ENCODE measurements at regions not wholly inside any gene's neighbourhood (a gene's known extent, or its start where the extent isn't known, plus 50 kb on each side); places are given as distances from the start of the nearest gene placed in this dataset.

- peaks cover 0 to 12% of the 10 kb centered on the region in 2 donors for H3K36me3 Mint-ChIP-seq
Measured at GRCh38 chr14:101125313-101125712, 221.8 kb upstream of the RTL1 start.

GRCh38 chr14:101125719-101126651, 222.5 kb upstream of the RTL1 start:
- H3K27ac Mint-ChIP-seq: no peak overlapping the region
- H3K4me1 Mint-ChIP-seq: peaks cover 8 to 20% (median 13%) of the 10 kb centered on the region in 3 donors
- DNase-seq (no peak), ATAC-seq (ENCODE audit: low read depth in 2 of 2) (no peak)
- H3K27me3 Mint-ChIP-seq: peaks cover 21 to 33% (median 31%) of the 10 kb centered on the region in 3 donors
- H3K36me3 Mint-ChIP-seq: peaks cover 0 to 18% of the 10 kb centered on the region in 2 donors
- peaks cover 0 to 9% (median 5%) of the 10 kb centered on the region in 7 donors for H3K9me3 Mint-ChIP-seq
- no peak overlapping the region for H3K4me3 Mint-ChIP-seq

More at GRCh38 chr14:101125313-101125712, 221.8 kb upstream of the RTL1 start:
- Mint-ChIP-seq H3K4me1 (peaks cover 8 to 26% (median 20%) of the 10 kb centered on the region in 3 donors), H3K27me3 (peaks cover 18 to 28% (median 24%) of the 10 kb centered on the region in 3 donors), H3K27ac (peak overlapping the region in 1 of 6 donors; percentile 63), H3K4me3 (peak overlapping the region in 1 of 8 donors; percentile 6), H3K9me3 (peaks cover 0 to 9% (median 5%) of the 10 kb centered on the region in 7 donors)
- ATAC-seq (ENCODE audit: low read depth in 2 of 2) (no peak), DNase-seq (no peak)

- Mint-ChIP-seq H3K27me3 (peaks cover 21 to 38% (median 35%) of the 10 kb centered on the region in 3 donors), H3K9me3 (peaks cover 0 to 9% (median 5%) of the 10 kb centered on the region in 7 donors), H3K4me1 (peaks cover 3 to 12% (median 6%) of the 10 kb centered on the region in 3 donors), H3K36me3 (peaks cover 0 to 18% of the 10 kb centered on the region in 2 donors), H3K4me3 (no peak overlapping the region), H3K27ac (no peak overlapping the region)
- ATAC-seq (ENCODE audit: low read depth in 2 of 2): no peak
- DNase-seq: no peak
Measured at GRCh38 chr14:101126731-101127130, 223.2 kb upstream of the RTL1 start.

GRCh38 chr14:101127224-101127623, 223.7 kb upstream of the RTL1 start:
- Mint-ChIP-seq H3K36me3 (peaks cover 0 to 18% of the 10 kb centered on the region in 2 donors), H3K27ac (no peak overlapping the region), H3K4me3 (no peak overlapping the region), H3K4me1 (peaks cover 2 to 9% (median 3%) of the 10 kb centered on the region in 3 donors), H3K27me3 (peaks cover 21 to 38% (median 35%) of the 10 kb centered on the region in 3 donors), H3K9me3 (peaks cover 0 to 9% (median 5%) of the 10 kb centered on the region in 7 donors)
- DNase-seq (no peak), ATAC-seq (ENCODE audit: low read depth in 2 of 2) (no peak)

- H3K27ac Mint-ChIP-seq: no peak overlapping the region
- peaks cover 0 to 12% (median 5%) of the 10 kb centered on the region in 7 donors for H3K9me3 Mint-ChIP-seq
- H3K4me3 Mint-ChIP-seq: no peak overlapping the region
- peak in 1 of 2 donors; percentile 16 for ATAC-seq (ENCODE audit: low read depth in 2 of 2)
- peaks cover 21 to 38% (median 35%) of the 10 kb centered on the region in 3 donors for H3K27me3 Mint-ChIP-seq
- H3K36me3 Mint-ChIP-seq: peaks cover 0 to 18% of the 10 kb centered on the region in 2 donors
- no peak for DNase-seq
- H3K4me1 Mint-ChIP-seq: peaks cover 0 to 5% (median 3%) of the 10 kb centered on the region in 3 donors
Measured at GRCh38 chr14:101128478-101129321, 225.2 kb upstream of the RTL1 start.

GRCh38 chr14:101129521-101130167, 226.1 kb upstream of the RTL1 start:
- DNase-seq: no peak
- Mint-ChIP-seq H3K27ac (peak overlapping the region in 2 of 6 donors; percentile 2 to 38), H3K27me3 (peaks cover 22 to 40% (median 38%) of the 10 kb centered on the region in 3 donors), H3K4me1 (peaks cover 0 to 5% (median 3%) of the 10 kb centered on the region in 3 donors), H3K9me3 (peaks cover 0 to 13% (median 5%) of the 10 kb centered on the region in 7 donors), H3K4me3 (no peak overlapping the region), H3K36me3 (peaks cover 0 to 18% of the 10 kb centered on the region in 2 donors)
- no peak for ATAC-seq (ENCODE audit: low read depth in 2 of 2)

- Mint-ChIP-seq H3K36me3 (peaks cover 0 to 18% of the 10 kb centered on the region in 2 donors), H3K27me3 (peaks cover 27 to 44% (median 38%) of the 10 kb centered on the region in 3 donors), H3K9me3 (peaks cover 0 to 13% (median 5%) of the 10 kb centered on the region in 7 donors), H3K4me3 (no peak overlapping the region), H3K27ac (peak overlapping the region in 1 of 6 donors; percentile 65), H3K4me1 (peaks cover 0 to 5% (median 3%) of the 10 kb centered on the region in 3 donors)
- DNase-seq (no peak), ATAC-seq (ENCODE audit: low read depth in 2 of 2) (no peak)
Measured at GRCh38 chr14:101130861-101131260, 227.3 kb upstream of the RTL1 start.

GRCh38 chr14:101131451-101131916, 228.0 kb upstream of the RTL1 start:
- Mint-ChIP-seq H3K27me3 (peaks cover 27 to 44% (median 38%) of the 10 kb centered on the region in 3 donors), H3K4me3 (no peak overlapping the region), H3K9me3 (peaks cover 0 to 13% (median 5%) of the 10 kb centered on the region in 7 donors), H3K36me3 (peaks cover 0 to 18% of the 10 kb centered on the region in 2 donors), H3K4me1 (peaks cover 0 to 5% (median 3%) of the 10 kb centered on the region in 3 donors), H3K27ac (no peak overlapping the region)
- DNase-seq (no peak), ATAC-seq (ENCODE audit: low read depth in 2 of 2) (no peak)

GRCh38 chr14:101132051-101132571, 228.6 kb upstream of the RTL1 start:
- Mint-ChIP-seq H3K27me3 (peaks cover 27 to 44% (median 38%) of the 10 kb centered on the region in 3 donors), H3K4me3 (no peak overlapping the region), H3K36me3 (peaks cover 0 to 18% of the 10 kb centered on the region in 2 donors), H3K9me3 (peaks cover 0 to 13% (median 5%) of the 10 kb centered on the region in 7 donors), H3K4me1 (peaks cover 0 to 5% (median 3%) of the 10 kb centered on the region in 3 donors), H3K27ac (no peak overlapping the region)
- ATAC-seq (ENCODE audit: low read depth in 2 of 2) (no peak), DNase-seq (no peak)

GRCh38 chr14:101132588-101132987, 229.1 kb upstream of the RTL1 start:
- Mint-ChIP-seq H3K9me3 (peaks cover 0 to 11% (median 5%) of the 10 kb centered on the region in 7 donors), H3K27ac (no peak overlapping the region), H3K36me3 (peaks cover 0 to 18% of the 10 kb centered on the region in 2 donors), H3K27me3 (peaks cover 27 to 44% (median 36%) of the 10 kb centered on the region in 3 donors), H3K4me3 (no peak overlapping the region), H3K4me1 (peaks cover 0 to 5% (median 3%) of the 10 kb centered on the region in 3 donors)
- ATAC-seq (ENCODE audit: low read depth in 2 of 2) (no peak), DNase-seq (no peak)

GRCh38 chr14:101133068-101133467, 229.5 kb upstream of the RTL1 start:
- DNase-seq (no peak), ATAC-seq (ENCODE audit: low read depth in 2 of 2) (no peak)
- Mint-ChIP-seq H3K27ac (no peak overlapping the region), H3K4me3 (no peak overlapping the region), H3K36me3 (peaks cover 0 to 14% of the 10 kb centered on the region in 2 donors), H3K27me3 (peaks cover 27 to 39% (median 32%) of the 10 kb centered on the region in 3 donors), H3K9me3 (peaks cover 0 to 7% (median 2%) of the 10 kb centered on the region in 7 donors), H3K4me1 (peaks cover 0 to 5% (median 3%) of the 10 kb centered on the region in 3 donors)

GRCh38 chr14:101134161-101134631, 230.7 kb upstream of the RTL1 start:
- DNase-seq (no peak), ATAC-seq (ENCODE audit: low read depth in 2 of 2) (no peak)
- peaks cover 0 to 5% (median 2%) of the 10 kb centered on the region in 7 donors for H3K9me3 Mint-ChIP-seq
- H3K36me3 Mint-ChIP-seq: peaks cover 0 to 13% of the 10 kb centered on the region in 2 donors
- no peak overlapping the region for H3K4me3 Mint-ChIP-seq
- no peak overlapping the region for H3K27ac Mint-ChIP-seq
- H3K27me3 Mint-ChIP-seq: peaks cover 20 to 31% (median 20%) of the 10 kb centered on the region in 3 donors
- peaks cover 0 to 3% (median 2%) of the 10 kb centered on the region in 3 donors for H3K4me1 Mint-ChIP-seq

Measured in naive B cell (primary cell).